ENCODE measurements at regions not wholly inside any gene's neighbourhood (a gene's known extent, or its start where the extent isn't known, plus 50 kb on each side); places are given as distances from the start of the nearest gene placed in this dataset.

DNA sequence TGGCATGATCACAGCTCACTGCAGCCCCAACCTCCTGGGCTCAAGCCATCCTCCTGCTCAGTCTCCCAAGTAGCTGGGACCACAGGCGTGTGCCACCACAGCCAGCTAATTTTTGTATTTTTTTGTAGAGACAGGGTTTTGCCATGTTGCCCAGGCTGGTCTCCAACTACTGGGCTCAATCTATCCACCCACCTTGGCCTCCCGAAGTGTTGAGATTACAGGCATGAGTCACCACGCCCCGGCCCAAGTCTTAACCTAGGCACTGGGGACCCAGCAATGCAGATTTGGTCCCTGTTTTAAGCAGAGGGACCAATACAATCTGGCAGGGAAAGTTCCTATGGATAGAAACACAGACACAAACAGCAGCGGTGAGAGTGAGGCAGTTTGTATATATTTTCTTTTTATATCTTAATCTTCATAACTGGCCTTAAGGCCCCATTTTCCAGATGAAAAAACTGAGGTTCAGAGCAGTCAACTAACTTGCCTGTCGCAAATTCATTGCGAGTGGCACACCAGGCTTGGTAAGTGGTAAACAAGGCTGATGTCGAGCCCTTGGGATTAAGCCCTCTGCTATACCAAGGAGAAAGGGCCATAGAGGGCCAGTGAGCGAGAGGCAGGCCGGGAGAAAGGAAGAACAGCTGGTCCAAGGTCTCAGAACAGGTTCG, 77.8 kb upstream of the TINAGL1 start:
- 93% methylated on average over 11 of the region's 11 CpGs for WGBS

DNA sequence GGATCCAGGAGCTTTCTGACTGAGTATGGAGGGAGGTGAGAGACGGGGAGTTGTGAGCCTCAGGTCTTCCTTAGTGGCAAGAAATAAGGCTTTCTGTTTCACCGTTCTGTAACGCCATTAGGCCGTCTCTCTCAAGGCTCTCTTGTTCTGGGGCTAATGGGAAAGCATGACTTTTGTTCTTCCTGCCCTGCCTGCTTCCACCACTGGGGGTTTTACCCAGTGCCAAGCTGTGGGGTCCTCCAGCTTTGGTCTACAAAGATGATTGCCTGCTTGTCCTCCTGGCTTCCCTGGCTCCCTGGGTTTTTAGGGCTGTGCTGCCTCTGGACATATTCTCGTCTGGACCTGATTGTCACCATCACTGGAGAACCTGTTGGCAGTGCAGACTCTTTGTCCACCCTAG, 74.8 kb upstream of the TINAGL1 start:
- Histone ChIP-seq H3K4me1 (ENCODE audit: control insufficient read depth in 4 of 4, insufficient read depth in 4 of 4, low read length in 3 of 4) (no peaks in the 10 kb centered on the region), H3K9me3 (ENCODE audit: control insufficient read depth in 4 of 4, low read length in 3 of 4) (no peaks in the 10 kb centered on the region), H3K27ac (ENCODE audit: low read depth in 1 of 2, low read length in 2 of 2) (no peak overlapping the region), H3K27me3 (ENCODE audit: control insufficient read depth in 4 of 4, insufficient read depth in 4 of 4, low read length in 3 of 4) (no peaks in the 10 kb centered on the region), H3K4me3 (ENCODE audit: low read depth in 1 of 3, low read length in 3 of 3) (no peak overlapping the region), H3K36me3 (ENCODE audit: control insufficient read depth in 4 of 4, insufficient read depth in 3 of 4, low read depth in 1 of 4, low read length in 3 of 4) (no peaks in the 10 kb centered on the region), H3K9ac (ENCODE audit: low read depth in 1 of 2, low read length in 2 of 2) (no peak overlapping the region)
- 95% methylated on average over 5 of the region's 5 CpGs for WGBS
- no peak for DNase-seq (ENCODE audit: low spot score)
- TF ChIP-seq TAF1 (conservative IDR thresholded peaks at IDR 0.05) (no peak), EGR1 (IDR thresholded peaks at IDR 0.05; ENCODE audit: low read depth in 2 of 2) (no peak), GABPA (IDR thresholded peaks at IDR 0.05 in 1 of 2, conservative IDR thresholded peaks at IDR 0.05 in 1 of 2) (no peak), YY1 (IDR thresholded peaks at IDR 0.05) (no peak), SP1 (IDR thresholded peaks at IDR 0.05) (no peak), RXRA (IDR thresholded peaks at IDR 0.05) (no peak)
- TF ChIP-seq, protein P1, sequence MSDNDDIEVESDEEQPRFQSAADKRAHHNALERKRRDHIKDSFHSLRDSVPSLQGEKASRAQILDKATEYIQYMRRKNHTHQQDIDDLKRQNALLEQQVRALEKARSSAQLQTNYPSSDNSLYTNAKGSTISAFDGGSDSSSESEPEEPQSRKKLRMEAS (IDR thresholded peaks at IDR 0.05), result no peak

More for the DNA sequence above, 77.8 kb upstream of the TINAGL1 start:
- no peak for DNase-seq (ENCODE audit: low spot score)
- Histone ChIP-seq H3K27ac (ENCODE audit: low read depth in 1 of 2, low read length in 2 of 2) (no peak overlapping the region), H3K9me3 (ENCODE audit: control insufficient read depth in 4 of 4, low read length in 3 of 4) (no peaks in the 10 kb centered on the region), H3K9ac (ENCODE audit: low read depth in 1 of 2, low read length in 2 of 2) (no peak overlapping the region), H3K4me1 (ENCODE audit: control insufficient read depth in 4 of 4, insufficient read depth in 4 of 4, low read length in 3 of 4) (no peaks in the 10 kb centered on the region), H3K4me3 (ENCODE audit: low read depth in 1 of 3, low read length in 3 of 3) (no peak overlapping the region), H3K27me3 (ENCODE audit: control insufficient read depth in 4 of 4, insufficient read depth in 4 of 4, low read length in 3 of 4) (no peaks in the 10 kb centered on the region), H3K36me3 (ENCODE audit: control insufficient read depth in 4 of 4, insufficient read depth in 3 of 4, low read depth in 1 of 4, low read length in 3 of 4) (no peaks in the 10 kb centered on the region)
- TF ChIP-seq, protein P2, sequence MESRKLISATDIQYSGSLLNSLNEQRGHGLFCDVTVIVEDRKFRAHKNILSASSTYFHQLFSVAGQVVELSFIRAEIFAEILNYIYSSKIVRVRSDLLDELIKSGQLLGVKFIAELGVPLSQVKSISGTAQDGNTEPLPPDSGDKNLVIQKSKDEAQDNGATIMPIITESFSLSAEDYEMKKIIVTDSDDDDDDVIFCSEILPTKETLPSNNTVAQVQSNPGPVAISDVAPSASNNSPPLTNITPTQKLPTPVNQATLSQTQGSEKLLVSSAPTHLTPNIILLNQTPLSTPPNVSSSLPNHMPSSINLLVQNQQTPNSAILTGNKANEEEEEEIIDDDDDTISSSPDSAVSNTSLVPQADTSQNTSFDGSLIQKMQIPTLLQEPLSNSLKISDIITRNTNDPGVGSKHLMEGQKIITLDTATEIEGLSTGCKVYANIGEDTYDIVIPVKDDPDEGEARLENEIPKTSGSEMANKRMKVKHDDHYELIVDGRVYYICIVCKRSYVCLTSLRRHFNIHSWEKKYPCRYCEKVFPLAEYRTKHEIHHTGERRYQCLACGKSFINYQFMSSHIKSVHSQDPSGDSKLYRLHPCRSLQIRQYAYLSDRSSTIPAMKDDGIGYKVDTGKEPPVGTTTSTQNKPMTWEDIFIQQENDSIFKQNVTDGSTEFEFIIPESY (IDR thresholded peaks at IDR 0.05), result no peak
- TF ChIP-seq, protein P1 (IDR thresholded peaks at IDR 0.05), result no peak
- TF ChIP-seq RXRA (IDR thresholded peaks at IDR 0.05), result no peak
- TF ChIP-seq GABPA (IDR thresholded peaks at IDR 0.05 in 1 of 2, conservative IDR thresholded peaks at IDR 0.05 in 1 of 2), result no peak
- no peak for TF ChIP-seq FOXA1 (IDR thresholded peaks at IDR 0.05)
- TF ChIP-seq HNF4A (conservative IDR thresholded peaks at IDR 0.05), result no peak
- TF ChIP-seq, protein P3, sequence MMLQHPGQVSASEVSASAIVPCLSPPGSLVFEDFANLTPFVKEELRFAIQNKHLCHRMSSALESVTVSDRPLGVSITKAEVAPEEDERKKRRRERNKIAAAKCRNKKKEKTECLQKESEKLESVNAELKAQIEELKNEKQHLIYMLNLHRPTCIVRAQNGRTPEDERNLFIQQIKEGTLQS (IDR thresholded peaks at IDR 0.05), result no peak
- TF ChIP-seq TAF1 (conservative IDR thresholded peaks at IDR 0.05), result no peak

DNA sequence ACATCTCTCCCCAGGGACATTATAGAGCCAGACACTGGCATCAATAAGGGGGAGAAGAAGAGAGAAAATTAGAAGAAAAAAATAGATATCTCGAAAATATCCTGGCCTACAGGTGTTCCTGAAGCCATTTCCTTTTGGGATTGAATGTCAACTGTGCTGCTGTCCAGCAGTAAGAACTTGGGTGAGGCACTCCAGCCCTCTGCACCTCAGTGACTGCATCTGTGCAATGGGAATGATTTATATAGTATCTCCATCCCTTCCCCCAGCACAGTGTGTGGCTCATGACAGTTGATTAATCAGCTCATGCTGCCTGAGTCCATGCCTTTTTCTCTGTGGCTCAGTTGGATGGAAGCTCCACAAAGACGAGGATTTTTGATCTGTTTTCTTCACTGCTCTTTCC, 74.1 kb upstream of the TINAGL1 start:
- DNase-seq (ENCODE audit: low spot score), result no peak
- Histone ChIP-seq H3K27ac (ENCODE audit: low read depth in 1 of 2, low read length in 2 of 2) (no peak overlapping the region), H3K9me3 (ENCODE audit: control insufficient read depth in 4 of 4, low read length in 3 of 4) (no peaks in the 10 kb centered on the region), H3K9ac (ENCODE audit: low read depth in 1 of 2, low read length in 2 of 2) (no peak overlapping the region), H3K27me3 (ENCODE audit: control insufficient read depth in 4 of 4, insufficient read depth in 4 of 4, low read length in 3 of 4) (no peaks in the 10 kb centered on the region), H3K36me3 (ENCODE audit: control insufficient read depth in 4 of 4, insufficient read depth in 3 of 4, low read depth in 1 of 4, low read length in 3 of 4) (no peaks in the 10 kb centered on the region), H3K4me3 (ENCODE audit: low read depth in 1 of 3, low read length in 3 of 3) (no peak overlapping the region), H3K4me1 (ENCODE audit: control insufficient read depth in 4 of 4, insufficient read depth in 4 of 4, low read length in 3 of 4) (no peaks in the 10 kb centered on the region)
- TF ChIP-seq FOXA1 (IDR thresholded peaks at IDR 0.05) (no peak), FOXA2 (IDR thresholded peaks at IDR 0.05) (no peak), HNF4G (IDR thresholded peaks at IDR 0.05) (no peak), NR2F2 (IDR thresholded peaks at IDR 0.05) (no peak), HNF4A (conservative IDR thresholded peaks at IDR 0.05) (no peak), GABPA (IDR thresholded peaks at IDR 0.05 in 1 of 2, conservative IDR thresholded peaks at IDR 0.05 in 1 of 2) (no peak), SP1 (IDR thresholded peaks at IDR 0.05) (no peak)
- 89% methylated on average over 2 of the region's 2 CpGs for WGBS
